Astrocyte of the spinal cord (primary cell): ENCODE measurements at regions not wholly inside any gene's neighbourhood (a gene's known extent, or its start where the extent isn't known, plus 50 kb on each side); places are given as distances from the start of the nearest gene placed in this dataset.

Experiments
- DNase-seq: peaks from one replicate; pipeline ENCODE4 v3.0.0; 2011; ENCODE audit warnings: low read depth, low spot score
- H3K4me3 ChIP-seq: 2 replicates; pipeline ENCODE4 v1.5.1; 2011; ENCODE audit warnings: low read depth, mild to moderate bottlenecking, low read length, moderate library complexity
- in situ Hi-C: cut with HindIII; loops from 2 replicates; pipeline ENCODE4 v1.10.0; 2017; ENCODE audit warnings: low sequenced_read_pairs
- TF ChIP-seq, protein P1 (sequence below): IDR thresholded peaks from 2 replicates; pipeline ENCODE4 v1.5.1; 2012; ENCODE audit warnings: low read depth, mild to moderate bottlenecking, low read length, inconsistent platforms

GRCh38 chr6:163728442-163729126 is 314.1 kb downstream of the QKI start:
- no peak overlapping the region for H3K4me3 ChIP-seq
- DNase-seq = no peak
- TF ChIP-seq, protein P1, sequence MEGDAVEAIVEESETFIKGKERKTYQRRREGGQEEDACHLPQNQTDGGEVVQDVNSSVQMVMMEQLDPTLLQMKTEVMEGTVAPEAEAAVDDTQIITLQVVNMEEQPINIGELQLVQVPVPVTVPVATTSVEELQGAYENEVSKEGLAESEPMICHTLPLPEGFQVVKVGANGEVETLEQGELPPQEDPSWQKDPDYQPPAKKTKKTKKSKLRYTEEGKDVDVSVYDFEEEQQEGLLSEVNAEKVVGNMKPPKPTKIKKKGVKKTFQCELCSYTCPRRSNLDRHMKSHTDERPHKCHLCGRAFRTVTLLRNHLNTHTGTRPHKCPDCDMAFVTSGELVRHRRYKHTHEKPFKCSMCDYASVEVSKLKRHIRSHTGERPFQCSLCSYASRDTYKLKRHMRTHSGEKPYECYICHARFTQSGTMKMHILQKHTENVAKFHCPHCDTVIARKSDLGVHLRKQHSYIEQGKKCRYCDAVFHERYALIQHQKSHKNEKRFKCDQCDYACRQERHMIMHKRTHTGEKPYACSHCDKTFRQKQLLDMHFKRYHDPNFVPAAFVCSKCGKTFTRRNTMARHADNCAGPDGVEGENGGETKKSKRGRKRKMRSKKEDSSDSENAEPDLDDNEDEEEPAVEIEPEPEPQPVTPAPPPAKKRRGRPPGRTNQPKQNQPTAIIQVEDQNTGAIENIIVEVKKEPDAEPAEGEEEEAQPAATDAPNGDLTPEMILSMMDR = no peak
- in situ Hi-C loops = no loop called here

GRCh38 chr6:163726037-163726695 is 311.6 kb downstream of the QKI start:
- no peak overlapping the region for H3K4me3 ChIP-seq
- in situ Hi-C loops = no loop called here
- DNase-seq = no peak
- TF ChIP-seq, protein P1 = no peak

- TF ChIP-seq, protein P1 = no peak
- H3K4me3 ChIP-seq = no peak overlapping the region
- DNase-seq = no peak
- in situ Hi-C loops = no loop called here
Observed at GRCh38 chr6:163725008-163725941, 310.8 kb downstream of the QKI start.

DNA sequence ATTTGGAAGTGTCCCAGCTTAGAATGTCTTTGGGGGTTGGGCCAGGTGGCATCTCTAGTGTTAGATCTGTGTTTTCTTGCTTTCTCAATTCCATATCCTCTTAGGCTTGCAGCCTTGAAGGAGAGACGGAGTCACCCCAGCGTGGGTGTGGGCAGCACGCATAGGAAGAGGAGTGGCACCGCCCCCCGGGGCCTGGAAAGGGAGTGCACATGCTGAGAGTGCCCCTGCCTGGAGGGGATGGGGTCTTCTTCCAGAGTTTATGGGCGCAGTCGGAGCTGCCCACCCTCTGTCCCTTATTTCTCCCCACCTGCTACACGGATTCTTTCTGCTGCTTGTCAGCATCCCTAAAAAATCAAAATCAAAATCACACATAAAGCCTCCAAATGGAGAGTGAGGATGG is 309.7 kb downstream of the QKI start:
- no peak overlapping the region for H3K4me3 ChIP-seq
- in situ Hi-C loops = no loop called here
- TF ChIP-seq, protein P1 = no peak
- DNase-seq = no peak

DNA sequence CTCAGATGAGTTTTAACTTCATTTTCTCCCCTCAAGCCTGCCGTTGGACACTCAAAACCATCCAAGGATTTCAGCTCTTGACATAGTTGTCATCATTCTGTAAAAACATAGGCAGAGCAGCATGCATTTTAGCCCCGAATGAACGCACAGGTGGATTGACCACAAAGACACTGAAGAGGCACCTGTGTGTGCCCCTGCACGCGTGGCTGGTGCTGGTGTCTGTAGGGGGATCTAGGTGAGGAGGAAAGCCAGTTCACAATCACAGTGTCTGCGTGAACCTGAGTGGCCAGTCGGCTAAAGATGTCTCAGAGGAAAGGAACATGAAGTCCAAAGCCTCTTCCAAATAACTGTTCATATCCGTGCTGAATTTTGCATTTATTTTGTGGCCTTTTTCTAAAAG is 309.2 kb downstream of the QKI start:
- TF ChIP-seq, protein P1 = no peak
- DNase-seq = no peak
- no peak overlapping the region for H3K4me3 ChIP-seq
- in situ Hi-C loops = no loop called here

GRCh38 chr6:163721922-163722692 is 307.6 kb downstream of the QKI start:
- no peak for DNase-seq
- H3K4me3 ChIP-seq = no peak overlapping the region
- TF ChIP-seq, protein P1 = no peak
- in situ Hi-C loops = no loop called here
